WTC11 (cell line): ENCODE measurements at regions not wholly inside any gene's neighbourhood (a gene's known extent, or its start where the extent isn't known, plus 50 kb on each side); places are given as distances from the start of the nearest gene placed in this dataset.

Experiments
- ATAC-seq: fragments of 200-7000 bp; cut with Tn5 transposase; 2 replicates; pipeline ENCODE4 v1.10.0; 2021; ENCODE audit warnings: mild to moderate bottlenecking, moderate library complexity
- CTCF ChIA-PET: fragments of 300-600 bp; sonication (Branson Sonifier 250); formaldehyde crosslinking; loops from one replicate; lab custom pipeline; 2021; ENCODE audit warnings: antibody characterized with exemption; lab: Charles Lee
- POLR2A ChIA-PET: fragments of 350-600 bp; sonication (Branson Sonifier 250); formaldehyde crosslinking; loops from one replicate; lab custom pipeline; 2021; ENCODE audit warnings: antibody characterized with exemption; lab: Charles Lee
- DNase-seq: peaks from one replicate; pipeline ENCODE4 v3.0.0; 2021; ENCODE audit warnings: low spot score
- H3K27ac Mint-ChIP-seq: 2 replicates; pipeline ENCODE4 v1.8.0; 2021; ENCODE audit warnings: mixed read lengths
- H3K27me3 Mint-ChIP-seq: 2 replicates; pipeline ENCODE4 v1.8.0; 2021; ENCODE audit warnings: low read depth, mild to moderate bottlenecking, moderate library complexity, mixed read lengths
- H3K36me3 Mint-ChIP-seq: 2 replicates; pipeline ENCODE4 v1.8.0; 2021; ENCODE audit warnings: mixed read lengths
- H3K4me1 Mint-ChIP-seq: 2 replicates; pipeline ENCODE4 v1.8.0; 2022; ENCODE audit warnings: mixed read lengths
- H3K4me3 Mint-ChIP-seq: 2 replicates; pipeline ENCODE4 v1.8.0; 2021; ENCODE audit warnings: mild to moderate bottlenecking, moderate library complexity, mixed read lengths
- H3K9me3 Mint-ChIP-seq: 2 replicates; pipeline ENCODE4 v1.8.0; 2021; ENCODE audit warnings: mixed read lengths
- ARID4B ChIP-seq: sonication (generic); formaldehyde crosslinking; IDR thresholded peaks from 2 replicates; pipeline ENCODE4 v1.8.0; 2023; ENCODE audit warnings: missing genetic modification reagents, mild to moderate bottlenecking, borderline replicate concordance
- CREM ChIP-seq: sonication (generic); formaldehyde crosslinking; IDR thresholded peaks from 2 replicates; pipeline ENCODE4 v1.8.1; 2022; ENCODE audit warnings: mild to moderate bottlenecking, missing genetic modification reagents, moderate library complexity
- CTCF ChIP-seq: fragments of 200-600 bp; IDR thresholded peaks from 2 replicates; pipeline ENCODE4 v1.8.0; 2022; ENCODE audit warnings: antibody characterized with exemption
- EMX1 ChIP-seq: fragments of 250-450 bp; sonication (Bioruptor Pico); IDR thresholded peaks from 2 replicates; pipeline ENCODE4 v1.8.0; 2021; ENCODE audit warnings: mild to moderate bottlenecking
- GRHL2 ChIP-seq: fragments of 250-450 bp; sonication (Bioruptor Pico); IDR thresholded peaks from 2 replicates; pipeline ENCODE4 v1.8.0; 2022; ENCODE audit warnings: mild to moderate bottlenecking, moderate library complexity; ENCODE audit not compliant: insufficient replicate concordance, severe bottlenecking
- IRF1 ChIP-seq: sonication (generic); formaldehyde crosslinking; IDR thresholded peaks from 2 replicates; pipeline ENCODE4 v1.8.0; 2023; ENCODE audit warnings: missing genetic modification reagents
- NR1H2 ChIP-seq: sonication (generic); formaldehyde crosslinking; IDR thresholded peaks from 2 replicates; pipeline ENCODE4 v1.9.0; 2021; ENCODE audit warnings: mild to moderate bottlenecking, moderate library complexity, missing genetic modification reagents
- NR2C2 ChIP-seq: sonication (generic); formaldehyde crosslinking; IDR thresholded peaks from 2 replicates; pipeline ENCODE4 v1.8.0; 2022; ENCODE audit warnings: mild to moderate bottlenecking, missing genetic modification reagents
- PRRX2 ChIP-seq: fragments of 250-450 bp; sonication (Bioruptor Pico); IDR thresholded peaks from 2 replicates; pipeline ENCODE4 v1.8.0; 2021; ENCODE audit warnings: mild to moderate bottlenecking
- RELA ChIP-seq: sonication (generic); formaldehyde crosslinking; IDR thresholded peaks from 2 replicates; pipeline ENCODE4 v1.8.1; 2022; ENCODE audit warnings: missing genetic modification reagents, mild to moderate bottlenecking, borderline replicate concordance
- SOX15 ChIP-seq: fragments of 250-450 bp; sonication (Bioruptor Pico); IDR thresholded peaks from 2 replicates; pipeline ENCODE4 v1.9.0; 2021; ENCODE audit warnings: mild to moderate bottlenecking
- TCF7 ChIP-seq: sonication (generic); formaldehyde crosslinking; IDR thresholded peaks from 2 replicates; pipeline ENCODE4 v1.8.0; 2022; ENCODE audit warnings: mild to moderate bottlenecking, low read depth, missing genetic modification reagents, moderate library complexity
- USF1 ChIP-seq: sonication (generic); formaldehyde crosslinking; IDR thresholded peaks from 2 replicates; pipeline ENCODE4 v1.8.0; 2022; ENCODE audit warnings: mild to moderate bottlenecking, missing genetic modification reagents
- ZMAT4 ChIP-seq: fragments of 250-450 bp; sonication (Bioruptor Pico); IDR thresholded peaks from 2 replicates; pipeline ENCODE4 v1.9.0; 2021; ENCODE audit warnings: mild to moderate bottlenecking
- ZNF281 ChIP-seq: sonication (generic); formaldehyde crosslinking; IDR thresholded peaks from 2 replicates; pipeline ENCODE4 v1.8.0; 2023; ENCODE audit warnings: mild to moderate bottlenecking, missing genetic modification reagents
- ZNF396 ChIP-seq: fragments of 250-450 bp; sonication (Bioruptor Pico); IDR thresholded peaks from 2 replicates; pipeline ENCODE4 v1.8.0; 2021; ENCODE audit warnings: mild to moderate bottlenecking, moderate library complexity, borderline replicate concordance
- ZNF671 ChIP-seq: fragments of 250-450 bp; sonication (Bioruptor Pico); IDR thresholded peaks from 2 replicates; pipeline ENCODE4 v1.8.0; 2021; ENCODE audit warnings: mild to moderate bottlenecking
- TF ChIP-seq, protein P1 (sequence below): sonication (generic); formaldehyde crosslinking; IDR thresholded peaks from 2 replicates; pipeline ENCODE4 v1.8.1; 2022; ENCODE audit warnings: low read depth, mild to moderate bottlenecking, moderate library complexity, missing genetic modification reagents, borderline replicate concordance
- TF ChIP-seq, protein P2 (sequence below): sonication (generic); formaldehyde crosslinking; IDR thresholded peaks from 2 replicates; pipeline ENCODE4 v1.8.1; 2023; ENCODE audit warnings: mild to moderate bottlenecking, moderate library complexity, missing genetic modification reagents

- TF ChIP-seq IRF1 (CRISPR knock-in tag) (no peak), CREM (CRISPR knock-in tag) (no peak), CTCF (no peak), ZNF281 (CRISPR knock-in tag) (no peak), SOX15 (CRISPR knock-in tag) (no peak), TCF7 (no peak), NR2C2 (CRISPR knock-in tag) (no peak), USF1 (CRISPR knock-in tag) (no peak), RELA (CRISPR knock-in tag) (no peak)
These were observed 179.1 kb downstream of the RPS24 start (continued) for GRCh38 chr10:78212786-78213175.

- Mint-ChIP-seq H3K36me3 (no peaks in the 10 kb centered on the region), H3K9me3 (peaks cover 11% of the 10 kb centered on the region), H3K4me3 (no peak overlapping the region), H3K4me1 (peaks cover 1% of the 10 kb centered on the region), H3K27me3 (no peaks in the 10 kb centered on the region), H3K27ac (no peak overlapping the region)
- no peak for DNase-seq
- TF ChIP-seq, protein P1, sequence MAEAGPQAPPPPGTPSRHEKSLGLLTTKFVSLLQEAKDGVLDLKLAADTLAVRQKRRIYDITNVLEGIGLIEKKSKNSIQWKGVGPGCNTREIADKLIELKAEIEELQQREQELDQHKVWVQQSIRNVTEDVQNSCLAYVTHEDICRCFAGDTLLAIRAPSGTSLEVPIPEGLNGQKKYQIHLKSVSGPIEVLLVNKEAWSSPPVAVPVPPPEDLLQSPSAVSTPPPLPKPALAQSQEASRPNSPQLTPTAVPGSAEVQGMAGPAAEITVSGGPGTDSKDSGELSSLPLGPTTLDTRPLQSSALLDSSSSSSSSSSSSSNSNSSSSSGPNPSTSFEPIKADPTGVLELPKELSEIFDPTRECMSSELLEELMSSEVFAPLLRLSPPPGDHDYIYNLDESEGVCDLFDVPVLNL (CRISPR knock-in tag) = no peak
- TF ChIP-seq ZNF671 (CRISPR knock-in tag) (no peak), NR1H2 (CRISPR knock-in tag) (no peak), PRRX2 (CRISPR knock-in tag) (no peak)
- no peak for ATAC-seq
- ChIA-PET POLR2A (no interaction called here), CTCF (interaction anchor here (1.3 to 1.6 kb wide), 2 partner anchors 9 to 168 kb away, joined by 3 to 6 read pairs; no protein-coding TSS in a partner anchor)
These were observed 181.3 kb downstream of the RPS24 start for GRCh38 chr10:78214955-78215354.

DNA sequence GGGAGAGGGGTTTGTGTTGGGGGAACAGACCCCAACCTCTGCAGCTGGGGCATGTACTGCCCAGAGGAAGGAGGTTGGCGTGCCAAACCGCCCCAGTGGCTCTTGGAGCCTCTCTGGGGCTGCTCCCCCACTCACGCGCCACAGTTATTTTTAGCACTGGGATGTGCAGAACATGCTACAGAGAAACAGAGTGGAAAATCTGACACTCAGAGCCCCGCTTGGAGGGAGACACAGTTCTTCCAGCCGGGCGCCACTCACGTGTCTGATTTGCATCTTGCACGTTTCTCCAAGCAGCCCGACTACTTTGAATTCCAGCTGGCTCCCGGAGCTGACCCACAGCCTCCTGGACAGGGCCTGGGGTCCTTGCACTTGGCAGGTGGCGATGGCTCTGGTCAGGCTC is 182.0 kb downstream of the RPS24 start:
- ChIA-PET CTCF (interaction anchor here (1.3 to 1.6 kb wide), 2 partner anchors 10 to 168 kb away, joined by 3 to 6 read pairs; no protein-coding TSS in a partner anchor), POLR2A (no interaction called here)
- H3K27me3 Mint-ChIP-seq = no peaks in the 10 kb centered on the region
- H3K9me3 Mint-ChIP-seq = peaks cover 18% of the 10 kb centered on the region
- no peak overlapping the region for H3K27ac Mint-ChIP-seq
- ATAC-seq (no peak), DNase-seq (no peak)
- no peak overlapping the region for H3K4me3 Mint-ChIP-seq
- H3K36me3 Mint-ChIP-seq = no peaks in the 10 kb centered on the region
- peaks cover 3% of the 10 kb centered on the region for H3K4me1 Mint-ChIP-seq
- TF ChIP-seq ZMAT4 (no peak), GRHL2 (CRISPR knock-in tag) (no peak), NR1H2 (CRISPR knock-in tag) (no peak), ARID4B (no peak), EMX1 (CRISPR knock-in tag) (no peak), ZNF396 (CRISPR knock-in tag) (no peak)
- TF ChIP-seq, protein P2, sequence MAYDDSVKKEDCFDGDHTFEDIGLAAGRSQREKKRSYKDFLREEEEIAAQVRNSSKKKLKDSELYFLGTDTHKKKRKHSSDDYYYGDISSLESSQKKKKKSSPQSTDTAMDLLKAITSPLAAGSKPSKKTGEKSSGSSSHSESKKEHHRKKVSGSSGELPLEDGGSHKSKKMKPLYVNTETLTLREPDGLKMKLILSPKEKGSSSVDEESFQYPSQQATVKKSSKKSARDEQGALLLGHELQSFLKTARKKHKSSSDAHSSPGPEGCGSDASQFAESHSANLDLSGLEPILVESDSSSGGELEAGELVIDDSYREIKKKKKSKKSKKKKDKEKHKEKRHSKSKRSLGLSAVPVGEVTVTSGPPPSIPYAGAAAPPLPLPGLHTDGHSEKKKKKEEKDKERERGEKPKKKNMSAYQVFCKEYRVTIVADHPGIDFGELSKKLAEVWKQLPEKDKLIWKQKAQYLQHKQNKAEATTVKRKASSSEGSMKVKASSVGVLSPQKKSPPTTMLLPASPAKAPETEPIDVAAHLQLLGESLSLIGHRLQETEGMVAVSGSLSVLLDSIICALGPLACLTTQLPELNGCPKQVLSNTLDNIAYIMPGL (CRISPR knock-in tag) = no peak
